ENCODE measurements at regions not wholly inside any gene's neighbourhood (a gene's known extent, or its start where the extent isn't known, plus 50 kb on each side); places are given as distances from the start of the nearest gene placed in this dataset.
A peak's percentile ranks its signal among the peaks of the same experiment; 100 is the strongest.
"Not testable (repeated sequence)": the region's sequence is repeated elsewhere in the genome, so short reads cannot be mapped to it uniquely, and the experiment has no call there.

DNA sequence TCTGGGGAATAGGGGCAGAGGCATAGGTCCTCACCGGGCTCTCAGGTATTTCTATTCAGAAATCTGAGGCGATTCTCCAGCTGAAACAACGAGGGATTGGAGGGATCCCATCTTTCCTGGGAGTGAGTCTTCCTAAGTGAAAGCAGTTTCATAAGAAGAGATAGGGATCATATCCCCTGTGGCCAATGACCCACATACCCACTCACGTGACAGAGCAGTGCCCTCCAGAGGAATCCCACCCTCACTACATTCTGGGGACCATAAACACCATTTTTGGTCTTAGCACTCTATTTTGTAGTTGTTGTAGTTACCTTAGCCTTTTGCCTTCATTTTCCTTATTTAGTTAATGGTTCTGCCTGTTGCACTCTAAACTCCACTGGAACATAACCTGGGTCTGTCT, 121.1 kb downstream of the GPR63 start:
- Histone ChIP-seq H3K4me3 (ENCODE audit: insufficient read length, low read depth) (no peak overlapping the region), H3K36me3 (ENCODE audit: insufficient read depth, insufficient read length, low read length) (no peaks in the 10 kb centered on the region), H3K9me3 (ENCODE audit: insufficient read depth, low read length) (no peaks in the 10 kb centered on the region), H3K27me3 (ENCODE audit: insufficient read depth, insufficient read length) (no peaks in the 10 kb centered on the region), H3K4me1 (ENCODE audit: insufficient read depth, insufficient read length) (no peaks in the 10 kb centered on the region), H3K9ac (ENCODE audit: insufficient read length, low read depth) (no peak overlapping the region)
- no peak for TF ChIP-seq SUZ12 (IDR thresholded peaks at IDR 0.05; ENCODE audit: extremely low read depth, insufficient read depth, insufficient read length)
- no peak for TF ChIP-seq YY1 (IDR thresholded peaks at IDR 0.05; ENCODE audit: insufficient read depth, insufficient read length)
- TF ChIP-seq ZNF274 (IDR thresholded peaks at IDR 0.05; ENCODE audit: low read depth, low read length): no peak
- peak; percentile 13 for DNase-seq (ENCODE audit: low read depth, low spot score)

DNA sequence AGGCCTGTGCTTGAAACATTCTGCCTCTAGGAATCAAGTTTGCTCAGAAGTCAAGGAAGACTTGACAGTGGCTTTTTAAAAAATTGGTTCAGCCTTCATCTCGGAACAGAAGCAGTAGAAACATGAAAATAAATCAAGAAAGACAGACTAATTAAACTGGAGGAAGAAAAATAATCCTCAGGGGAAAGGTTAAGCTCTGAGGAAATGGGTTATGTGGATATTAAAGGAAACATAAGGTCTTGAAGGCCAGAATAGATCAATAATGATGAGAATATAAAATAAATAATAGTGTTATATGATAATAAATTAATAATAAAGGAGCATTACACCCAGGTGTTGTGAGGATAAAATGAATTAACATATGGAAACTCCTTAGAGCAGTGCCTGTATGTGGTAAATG, 121.7 kb downstream of the GPR63 start:
- no peak overlapping the region for H3K9ac ChIP-seq (ENCODE audit: insufficient read length, low read depth)

DNA sequence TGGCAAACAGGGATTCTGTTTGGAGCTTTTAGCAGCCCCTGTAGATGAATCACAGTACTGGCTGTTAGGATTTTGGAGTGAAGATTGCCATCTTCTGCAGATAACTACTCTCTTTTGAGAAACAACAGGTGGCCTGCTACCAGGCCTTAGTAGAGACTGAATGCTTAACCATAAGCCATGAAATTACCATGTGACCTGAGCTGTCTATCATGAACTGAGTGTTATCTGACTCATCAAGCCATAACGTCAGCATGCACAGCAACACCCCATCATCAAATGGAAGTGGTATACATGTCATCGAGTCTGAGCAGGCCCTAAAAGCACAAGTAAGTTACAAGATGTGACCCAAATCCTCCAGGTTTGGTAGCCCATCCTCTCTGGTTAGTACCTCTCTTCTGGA, 132.6 kb downstream of the GPR63 start:
- H3K36me3 ChIP-seq (ENCODE audit: insufficient read depth, insufficient read length, low read length): no peaks in the 10 kb centered on the region
- H3K9me3 ChIP-seq (ENCODE audit: insufficient read depth, low read length): no peaks in the 10 kb centered on the region
- TF ChIP-seq YY1 (IDR thresholded peaks at IDR 0.05; ENCODE audit: insufficient read depth, insufficient read length) (no peak), ZNF274 (IDR thresholded peaks at IDR 0.05; ENCODE audit: low read depth, low read length) (no peak), SUZ12 (IDR thresholded peaks at IDR 0.05; ENCODE audit: extremely low read depth, insufficient read depth, insufficient read length) (no peak)
- no peaks in the 10 kb centered on the region for H3K4me1 ChIP-seq (ENCODE audit: insufficient read depth, insufficient read length)
- DNase-seq (ENCODE audit: low read depth, low spot score): no peak
- no peak overlapping the region for H3K9ac ChIP-seq (ENCODE audit: insufficient read length, low read depth)
- H3K4me3 ChIP-seq (ENCODE audit: insufficient read length, low read depth): no peak overlapping the region
- H3K27me3 ChIP-seq (ENCODE audit: insufficient read depth, insufficient read length): no peaks in the 10 kb centered on the region

More for the DNA sequence above, 121.7 kb downstream of the GPR63 start:
- H3K4me1 ChIP-seq (ENCODE audit: insufficient read depth, insufficient read length): no peaks in the 10 kb centered on the region
- H3K4me3 ChIP-seq (ENCODE audit: insufficient read length, low read depth): no peak overlapping the region
- TF ChIP-seq SUZ12 (IDR thresholded peaks at IDR 0.05; ENCODE audit: extremely low read depth, insufficient read depth, insufficient read length): no peak
- TF ChIP-seq YY1 (IDR thresholded peaks at IDR 0.05; ENCODE audit: insufficient read depth, insufficient read length): no peak
- no peak for TF ChIP-seq ZNF274 (IDR thresholded peaks at IDR 0.05; ENCODE audit: low read depth, low read length)
- H3K36me3 ChIP-seq (ENCODE audit: insufficient read depth, insufficient read length, low read length): no peaks in the 10 kb centered on the region
- no peaks in the 10 kb centered on the region for H3K9me3 ChIP-seq (ENCODE audit: insufficient read depth, low read length)
- H3K27me3 ChIP-seq (ENCODE audit: insufficient read depth, insufficient read length): no peaks in the 10 kb centered on the region
- no peak for DNase-seq (ENCODE audit: low read depth, low spot score)

DNA sequence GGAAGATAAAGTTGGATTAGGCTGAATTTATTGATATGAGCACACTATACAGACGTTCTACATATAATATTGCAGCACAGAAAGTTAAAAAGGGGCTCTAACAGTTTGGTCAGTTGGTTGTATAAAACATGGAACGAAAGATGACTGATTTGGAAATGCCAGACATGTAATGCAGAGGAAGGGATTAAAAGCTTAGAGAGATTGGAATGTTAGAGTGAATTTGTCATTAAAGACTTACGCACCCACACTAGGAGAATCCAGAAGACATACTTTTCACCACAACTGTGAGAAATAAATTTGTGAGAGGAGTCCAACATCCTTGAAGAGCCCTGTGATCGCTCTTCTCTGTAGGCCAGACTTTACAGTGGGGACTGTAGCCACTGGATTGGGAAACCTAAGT, 134.7 kb downstream of the GPR63 start:
- TF ChIP-seq ZNF274 (IDR thresholded peaks at IDR 0.05; ENCODE audit: low read depth, low read length) (no peak), SUZ12 (IDR thresholded peaks at IDR 0.05; ENCODE audit: extremely low read depth, insufficient read depth, insufficient read length) (no peak), YY1 (IDR thresholded peaks at IDR 0.05; ENCODE audit: insufficient read depth, insufficient read length) (no peak)
- no peak overlapping the region for H3K4me3 ChIP-seq (ENCODE audit: insufficient read length, low read depth)
- no peak overlapping the region for H3K9ac ChIP-seq (ENCODE audit: insufficient read length, low read depth)
- no peaks in the 10 kb centered on the region for H3K4me1 ChIP-seq (ENCODE audit: insufficient read depth, insufficient read length)
- H3K9me3 ChIP-seq (ENCODE audit: insufficient read depth, low read length): no peaks in the 10 kb centered on the region
- no peaks in the 10 kb centered on the region for H3K36me3 ChIP-seq (ENCODE audit: insufficient read depth, insufficient read length, low read length)
- DNase-seq (ENCODE audit: low read depth, low spot score): no peak
- no peaks in the 10 kb centered on the region for H3K27me3 ChIP-seq (ENCODE audit: insufficient read depth, insufficient read length)

DNA sequence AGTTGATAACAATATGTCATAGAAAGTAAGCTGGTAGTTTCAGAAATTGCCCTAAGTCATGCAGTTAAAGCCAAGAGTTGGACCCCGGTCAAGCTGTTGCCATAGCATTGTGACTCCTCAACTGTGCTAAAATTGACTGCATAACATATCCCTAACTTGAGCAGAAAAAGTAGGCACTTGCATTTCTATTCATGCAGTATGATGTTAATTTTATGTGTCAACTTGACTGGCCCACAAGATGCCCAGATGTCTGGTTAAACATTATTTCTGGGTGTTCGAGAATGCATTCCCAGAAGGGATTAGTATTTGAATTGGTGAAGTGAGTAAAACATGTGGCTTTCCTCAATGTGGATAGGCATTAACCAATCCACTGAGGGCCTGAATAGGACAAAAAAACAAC, 136.4 kb downstream of the GPR63 start:
- no peak overlapping the region for H3K9ac ChIP-seq (ENCODE audit: insufficient read length, low read depth)
- H3K4me1 ChIP-seq (ENCODE audit: insufficient read depth, insufficient read length): no peaks in the 10 kb centered on the region
- no peaks in the 10 kb centered on the region for H3K9me3 ChIP-seq (ENCODE audit: insufficient read depth, low read length)
- no peaks in the 10 kb centered on the region for H3K36me3 ChIP-seq (ENCODE audit: insufficient read depth, insufficient read length, low read length)
- no peak overlapping the region for H3K4me3 ChIP-seq (ENCODE audit: insufficient read length, low read depth)
- no peak for DNase-seq (ENCODE audit: low read depth, low spot score)
- TF ChIP-seq ZNF274 (IDR thresholded peaks at IDR 0.05; ENCODE audit: low read depth, low read length) (no peak), SUZ12 (IDR thresholded peaks at IDR 0.05; ENCODE audit: extremely low read depth, insufficient read depth, insufficient read length) (no peak), YY1 (IDR thresholded peaks at IDR 0.05; ENCODE audit: insufficient read depth, insufficient read length) (no peak)
- no peaks in the 10 kb centered on the region for H3K27me3 ChIP-seq (ENCODE audit: insufficient read depth, insufficient read length)

DNA sequence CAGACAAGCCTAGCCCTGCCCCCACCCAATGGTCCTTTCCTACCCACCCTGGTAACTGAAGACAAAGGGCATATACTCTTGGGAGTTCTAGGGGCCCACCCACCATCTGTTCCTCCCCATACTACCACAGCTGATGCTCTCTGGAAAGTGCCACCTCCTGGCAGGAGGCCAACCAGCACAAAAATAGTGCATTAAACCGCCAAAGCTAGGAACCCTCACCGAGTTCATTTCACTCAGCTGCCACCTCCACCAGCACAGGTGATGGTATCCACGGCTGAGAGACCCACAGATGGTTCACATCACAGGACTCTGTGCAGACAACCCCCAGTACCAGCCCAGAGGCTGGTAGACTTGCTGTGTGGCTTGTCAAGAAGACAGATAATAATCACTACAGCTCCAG, 131.5 kb downstream of the FHL5 start:
- not testable (repeated sequence) for H3K4me1 ChIP-seq (ENCODE audit: insufficient read depth, insufficient read length); H3K27me3 ChIP-seq (ENCODE audit: insufficient read depth, insufficient read length); DNase-seq (ENCODE audit: low read depth, low spot score); H3K9ac ChIP-seq (ENCODE audit: insufficient read length, low read depth); H3K4me3 ChIP-seq (ENCODE audit: insufficient read length, low read depth); H3K36me3 ChIP-seq (ENCODE audit: insufficient read depth, insufficient read length, low read length); H3K9me3 ChIP-seq (ENCODE audit: insufficient read depth, low read length)

DNA sequence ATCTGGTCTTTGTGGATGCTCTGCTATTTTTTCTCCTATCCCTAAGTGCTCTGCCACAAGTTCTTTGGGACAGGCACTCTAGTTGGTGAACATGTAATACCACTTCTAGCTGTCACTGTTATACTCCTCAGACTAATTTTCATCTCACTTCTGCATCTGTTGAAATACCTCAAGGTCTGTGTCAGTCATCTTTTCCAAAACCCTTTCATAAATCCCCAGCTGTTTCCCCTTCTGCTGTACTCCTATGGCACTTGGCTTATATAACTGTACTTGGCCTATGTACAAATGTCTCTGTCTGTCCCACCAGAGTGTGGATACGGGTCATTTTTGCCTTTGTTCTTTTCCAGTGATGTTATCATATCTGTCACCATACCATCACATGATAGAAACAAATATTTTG, 124.2 kb downstream of the FHL5 start:
- no peak overlapping the region for H3K4me3 ChIP-seq (ENCODE audit: insufficient read length, low read depth)
- no peaks in the 10 kb centered on the region for H3K36me3 ChIP-seq (ENCODE audit: insufficient read depth, insufficient read length, low read length)
- no peaks in the 10 kb centered on the region for H3K9me3 ChIP-seq (ENCODE audit: insufficient read depth, low read length)
- no peak overlapping the region for H3K9ac ChIP-seq (ENCODE audit: insufficient read length, low read depth)
- H3K27me3 ChIP-seq (ENCODE audit: insufficient read depth, insufficient read length): no peaks in the 10 kb centered on the region
- TF ChIP-seq ZNF274 (IDR thresholded peaks at IDR 0.05; ENCODE audit: low read depth, low read length): no peak
- TF ChIP-seq SUZ12 (IDR thresholded peaks at IDR 0.05; ENCODE audit: extremely low read depth, insufficient read depth, insufficient read length): no peak
- no peak for TF ChIP-seq YY1 (IDR thresholded peaks at IDR 0.05; ENCODE audit: insufficient read depth, insufficient read length)
- DNase-seq (ENCODE audit: low read depth, low spot score): no peak
- peaks cover 3% of the 10 kb centered on the region for H3K4me1 ChIP-seq (ENCODE audit: insufficient read depth, insufficient read length)

DNA sequence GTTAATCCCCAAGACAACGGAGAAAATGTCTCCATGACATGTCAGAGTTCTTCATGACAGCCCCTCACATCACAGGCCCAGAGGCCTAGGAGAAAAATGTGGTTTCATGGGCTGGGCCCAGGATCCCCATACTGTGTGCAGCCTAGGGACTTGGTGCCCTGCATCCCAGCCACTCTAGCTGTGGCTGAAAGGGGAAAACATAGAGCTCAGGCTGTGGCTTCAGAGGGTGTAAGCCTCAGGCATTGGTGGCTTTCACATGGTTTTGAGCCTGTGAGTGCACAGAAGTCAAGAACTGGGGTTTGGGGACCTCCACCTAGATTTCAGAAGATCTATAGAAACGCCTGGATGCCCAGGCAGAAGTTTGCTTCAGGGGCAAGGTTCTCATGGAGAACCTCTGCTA, 122.8 kb downstream of the FHL5 start:
- Histone ChIP-seq H3K4me1 (ENCODE audit: insufficient read depth, insufficient read length) (peaks cover 3% of the 10 kb centered on the region), H3K9me3 (ENCODE audit: insufficient read depth, low read length) (no peaks in the 10 kb centered on the region), H3K9ac (ENCODE audit: insufficient read length, low read depth) (no peak overlapping the region), H3K4me3 (ENCODE audit: insufficient read length, low read depth) (no peak overlapping the region), H3K36me3 (ENCODE audit: insufficient read depth, insufficient read length, low read length) (no peaks in the 10 kb centered on the region), H3K27me3 (ENCODE audit: insufficient read depth, insufficient read length) (no peaks in the 10 kb centered on the region)
- no peak for DNase-seq (ENCODE audit: low read depth, low spot score)
- no peak for TF ChIP-seq YY1 (IDR thresholded peaks at IDR 0.05; ENCODE audit: insufficient read depth, insufficient read length)
- TF ChIP-seq ZNF274 (IDR thresholded peaks at IDR 0.05; ENCODE audit: low read depth, low read length): no peak
- no peak for TF ChIP-seq SUZ12 (IDR thresholded peaks at IDR 0.05; ENCODE audit: extremely low read depth, insufficient read depth, insufficient read length)

Measured in NT2/D1 (cell line).